Right cardiac atrium (tissue), 5 donors: ENCODE measurements at regions not wholly inside any gene's neighbourhood (a gene's known extent, or its start where the extent isn't known, plus 50 kb on each side); places are given as distances from the start of the nearest gene placed in this dataset.
"Not testable (repeated sequence)": the region's sequence is repeated elsewhere in the genome, so short reads cannot be mapped to it uniquely, and the experiment has no call there.

ENCODE experiments used
- ATAC-seq, 2 donors: fragments of 200-7000 bp; cut with Tn5 transposase; one replicate each; pipeline versions ENCODE4 v1.8.0 to v1.9.1; 2020; ENCODE audit warnings: moderate library complexity in 2 of 2, mild to moderate bottlenecking in 1 of 2
- DNase-seq, 3 donors: peaks; one replicate each; pipeline ENCODE4 v3.0.0-alpha.2; 2020
- H3K27ac ChIP-seq: one replicate; pipeline ENCODE4 v1.5.1; 2013; ENCODE audit warnings: mild to moderate bottlenecking, low read length, control low read depth, moderate library complexity
- H3K27me3 ChIP-seq: one replicate; pipeline ENCODE4 v1.6.1; 2013; ENCODE audit not compliant: control insufficient read depth, insufficient read depth
- H3K4me1 ChIP-seq: one replicate; pipeline ENCODE4 v1.6.1; 2013; ENCODE audit warnings: low read length; ENCODE audit not compliant: control insufficient read depth, insufficient read depth
- H3K4me3 ChIP-seq: one replicate; pipeline ENCODE4 v1.5.1; 2013; ENCODE audit warnings: low read length, control low read depth
- H3K9me3 ChIP-seq: one replicate; pipeline ENCODE4 v1.6.1; 2013; ENCODE audit warnings: low read length; ENCODE audit not compliant: control insufficient read depth
- WGBS: extraction: QIAGEN DNeasy Blood & Tissue Kit; methylation state at CpG from one replicate; pipeline ENCODE4 v1.1.7; 2013; 5-methylcytosine and 5-hydroxymethylcytosine counted together
- intact Hi-C, 4 donors: fragments of 100-400 bp; cut with DNase I; formaldehyde crosslinking; loops; one replicate each; pipeline versions ENCODE4 v1.11.0 to v1.14.0; 2022 to 2023
- donor health status: healthy with polysubstance abuse.
- donor health status: DM: no; HTN: yes; CAD: no.
- donor health status: DM: no; HTN: no; CAD: no.
- donor health status: DM: no; HTN: yes; CAD: no; lungs with severe emphysema.
- donor health status: DM: yes; HTN: yes; CAD: no.

DNA sequence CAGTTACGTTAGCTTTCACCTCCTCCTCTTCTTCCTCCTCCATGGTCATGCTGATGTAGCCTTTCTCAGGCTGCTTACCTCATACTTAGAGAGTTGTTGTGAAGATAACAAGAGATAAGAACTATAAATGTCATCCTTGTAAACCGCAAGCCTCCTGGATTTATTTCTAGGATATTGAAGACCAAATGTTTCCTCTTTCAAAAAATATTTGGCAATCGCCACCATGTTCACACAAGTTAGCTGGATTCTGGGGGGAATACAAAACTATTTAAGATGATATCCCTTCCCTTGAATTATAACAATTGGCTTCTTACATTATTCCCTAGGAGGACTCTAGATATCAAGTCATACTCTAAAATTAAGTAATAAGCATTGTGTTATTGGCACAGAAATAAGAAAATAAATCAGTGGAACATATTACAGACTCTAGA is 99.8 kb upstream of the PLEKHG1 start:
- Histone ChIP-seq H3K9me3 (no peaks in the 10 kb centered on the region), H3K27ac (no peak overlapping the region), H3K4me1 (no peaks in the 10 kb centered on the region), H3K27me3 (no peaks in the 10 kb centered on the region), H3K4me3 (no peak overlapping the region)
- ATAC-seq (peak in 1 of 2 donors; percentile 43), DNase-seq (no peak)
- 37% methylated on average over 3 of the region's 3 CpGs for WGBS
- intact Hi-C loops, result no loop called here

GRCh38 chr6:150500568-150500967 is 99.1 kb upstream of the PLEKHG1 start:
- DNase-seq, H3K4me3 ChIP-seq, H3K9me3 ChIP-seq, H3K27me3 ChIP-seq, ATAC-seq, intact Hi-C loops, H3K27ac ChIP-seq, H3K4me1 ChIP-seq: not testable (repeated sequence)
- WGBS, result 85% methylated on average over 2 of the region's 2 CpGs

GRCh38 chr6:150503041-150503440 is 96.6 kb upstream of the PLEKHG1 start:
- no peaks in the 10 kb centered on the region for H3K9me3 ChIP-seq
- ATAC-seq (no peak), DNase-seq (no peak)
- H3K27me3 ChIP-seq, result no peaks in the 10 kb centered on the region
- H3K4me1 ChIP-seq, result no peaks in the 10 kb centered on the region
- no peak overlapping the region for H3K27ac ChIP-seq
- intact Hi-C loops, result no loop called here
- no peak overlapping the region for H3K4me3 ChIP-seq
- 94% methylated on average over 1 of the region's 1 CpG for WGBS

GRCh38 chr6:150503586-150504339 is 95.9 kb upstream of the PLEKHG1 start:
- intact Hi-C loops, result no loop called here
- no peaks in the 10 kb centered on the region for H3K9me3 ChIP-seq
- no peak overlapping the region for H3K4me3 ChIP-seq
- WGBS, result 88% methylated on average over 7 of the region's 7 CpGs
- ATAC-seq, result no peak
- no peak overlapping the region for H3K27ac ChIP-seq
- no peaks in the 10 kb centered on the region for H3K4me1 ChIP-seq
- no peaks in the 10 kb centered on the region for H3K27me3 ChIP-seq
- DNase-seq, result no peak

- H3K27ac ChIP-seq, H3K4me1 ChIP-seq, H3K27me3 ChIP-seq, H3K9me3 ChIP-seq, intact Hi-C loops, DNase-seq, ATAC-seq, H3K4me3 ChIP-seq: not testable (repeated sequence)
- 96% methylated on average over 35 of the region's 35 CpGs for WGBS
Measured at GRCh38 chr6:150507361-150507760, 92.3 kb upstream of the PLEKHG1 start.

GRCh38 chr6:150510576-150510975 is 89.1 kb upstream of the PLEKHG1 start:
- ATAC-seq (no peak), DNase-seq (no peak)
- 60% methylated on average over 3 of the region's 3 CpGs for WGBS
- Histone ChIP-seq H3K9me3 (no peaks in the 10 kb centered on the region), H3K4me1 (no peaks in the 10 kb centered on the region), H3K4me3 (no peak overlapping the region), H3K27ac (no peak overlapping the region), H3K27me3 (no peaks in the 10 kb centered on the region)
- intact Hi-C loops, result no loop called here

GRCh38 chr6:150511313-150511712 is 88.4 kb upstream of the PLEKHG1 start:
- no peak for ATAC-seq
- no peak overlapping the region for H3K27ac ChIP-seq
- H3K4me3 ChIP-seq, result no peak overlapping the region
- H3K27me3 ChIP-seq, result no peaks in the 10 kb centered on the region
- H3K4me1 ChIP-seq, result no peaks in the 10 kb centered on the region
- WGBS, result 87% methylated on average over 4 of the region's 4 CpGs
- DNase-seq, result no peak
- no peaks in the 10 kb centered on the region for H3K9me3 ChIP-seq
- intact Hi-C loops, result no loop called here

GRCh38 chr6:150514806-150515380 is 84.8 kb upstream of the PLEKHG1 start:
- no peak overlapping the region for H3K4me3 ChIP-seq
- H3K27ac ChIP-seq, result no peak overlapping the region
- H3K9me3 ChIP-seq, result no peaks in the 10 kb centered on the region
- intact Hi-C loops, result no loop called here
- 58% methylated on average over 2 of the region's 2 CpGs for WGBS
- no peaks in the 10 kb centered on the region for H3K27me3 ChIP-seq
- no peaks in the 10 kb centered on the region for H3K4me1 ChIP-seq
- DNase-seq (no peak), ATAC-seq (no peak)

DNA sequence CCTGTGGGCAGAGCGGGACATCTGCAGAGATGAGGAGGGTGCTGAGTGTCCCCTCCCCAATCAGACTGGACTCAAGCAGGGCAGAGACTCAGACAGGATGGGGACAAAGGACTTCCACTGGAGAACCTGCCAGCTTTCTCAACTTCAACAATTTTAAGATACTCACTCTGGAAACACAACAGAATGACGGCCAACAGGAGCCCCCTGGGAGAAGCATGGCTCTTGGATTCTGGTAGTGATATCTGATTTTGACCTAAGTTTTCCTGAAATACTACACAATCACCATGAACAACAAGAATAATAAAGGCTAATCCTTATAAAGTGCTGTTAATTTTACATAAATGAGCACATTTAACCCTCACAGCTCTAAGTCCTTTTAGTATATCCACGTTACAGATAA is 83.5 kb upstream of the PLEKHG1 start:
- DNase-seq (peak in 1 of 3 donors; percentile 63), ATAC-seq (peak; percentile 43 to 70)
- Histone ChIP-seq H3K27me3 (no peaks in the 10 kb centered on the region), H3K27ac (no peak overlapping the region), H3K4me3 (no peak overlapping the region), H3K9me3 (no peaks in the 10 kb centered on the region), H3K4me1 (no peaks in the 10 kb centered on the region)
- intact Hi-C loops, result no loop called here
- WGBS, result 69% methylated on average over 3 of the region's 3 CpGs

GRCh38 chr6:150517175-150517574 is 82.5 kb upstream of the PLEKHG1 start:
- ATAC-seq, result no peak
- WGBS, result 92% methylated on average over 3 of the region's 3 CpGs
- Histone ChIP-seq H3K27ac (no peak overlapping the region), H3K4me3 (no peak overlapping the region), H3K4me1 (no peaks in the 10 kb centered on the region), H3K27me3 (no peaks in the 10 kb centered on the region), H3K9me3 (no peaks in the 10 kb centered on the region)
- intact Hi-C loops, result no loop called here
- DNase-seq, result no peak

GRCh38 chr6:150521482-150521881 is 78.2 kb upstream of the PLEKHG1 start:
- H3K4me3 ChIP-seq, result no peak overlapping the region
- no peak for DNase-seq
- no peak for ATAC-seq
- intact Hi-C loops, result no loop called here
- no peak overlapping the region for H3K27ac ChIP-seq
- no peaks in the 10 kb centered on the region for H3K9me3 ChIP-seq
- no peaks in the 10 kb centered on the region for H3K27me3 ChIP-seq
- WGBS, result 76% methylated on average over 1 of the region's 1 CpG
- no peaks in the 10 kb centered on the region for H3K4me1 ChIP-seq
